Prostate gland (tissue), 2 donors: ENCODE measurements at regions not wholly inside any gene's neighbourhood (a gene's known extent, or its start where the extent isn't known, plus 50 kb on each side); places are given as distances from the start of the nearest gene placed in this dataset.

Experiments
- CTCF ChIP-seq, 4 experiments: fragments of 200-600 bp in 2 of 4; fragments of 450-650 bp in 2 of 4; sonication (generic) in 2 of 4; IDR thresholded peaks; 1 replicate in 3 of 4; 2 replicates in 1 of 4; pipeline ENCODE4 v1.5.1; 2016 to 2019; ENCODE audit warnings: antibody characterized with exemption in 4 of 4, mild to moderate bottlenecking in 2 of 4, moderate library complexity in 2 of 4
- POLR2A ChIP-seq: fragments of 450-650 bp; IDR thresholded peaks from one replicate; pipeline ENCODE4 v1.6.1; 2016; ENCODE audit warnings: antibody characterized with exemption, mild to moderate bottlenecking

- TF ChIP-seq CTCF (IDR thresholded peaks at IDR 0.05), result no peak
- no peak for TF ChIP-seq POLR2A
Observed at GRCh38 chr7:10919923-10920322, 53.7 kb upstream of the PHF14 start.
